Islet precursor cell (in vitro differentiated cells): ENCODE measurements at regions not wholly inside any gene's neighbourhood (a gene's known extent, or its start where the extent isn't known, plus 50 kb on each side); places are given as distances from the start of the nearest gene placed in this dataset.

Experiments
- DNase-seq: peaks from one replicate; pipeline ENCODE4 v3.0.0-alpha.2; 2018

DNA sequence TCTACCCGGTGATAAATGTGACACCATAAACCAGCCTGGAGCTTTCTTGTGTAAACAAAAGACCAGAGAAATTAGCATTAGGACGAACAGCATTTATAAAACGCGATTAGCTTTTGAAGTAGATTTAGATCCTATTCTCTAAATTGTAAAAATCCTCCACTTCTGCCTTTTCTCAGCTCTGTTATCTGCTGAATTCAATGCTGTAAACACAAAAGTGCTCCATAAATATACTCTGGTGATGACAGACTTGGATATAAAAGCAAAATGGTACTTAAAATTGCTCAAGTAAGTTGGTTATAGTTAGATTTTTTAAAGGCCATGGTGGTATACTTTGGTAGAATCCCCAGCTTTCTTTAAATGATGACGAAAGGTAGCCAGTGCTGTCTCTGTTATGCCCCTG is 114.6 kb upstream of the RMST start:
- DNase-seq = no peak

DNA sequence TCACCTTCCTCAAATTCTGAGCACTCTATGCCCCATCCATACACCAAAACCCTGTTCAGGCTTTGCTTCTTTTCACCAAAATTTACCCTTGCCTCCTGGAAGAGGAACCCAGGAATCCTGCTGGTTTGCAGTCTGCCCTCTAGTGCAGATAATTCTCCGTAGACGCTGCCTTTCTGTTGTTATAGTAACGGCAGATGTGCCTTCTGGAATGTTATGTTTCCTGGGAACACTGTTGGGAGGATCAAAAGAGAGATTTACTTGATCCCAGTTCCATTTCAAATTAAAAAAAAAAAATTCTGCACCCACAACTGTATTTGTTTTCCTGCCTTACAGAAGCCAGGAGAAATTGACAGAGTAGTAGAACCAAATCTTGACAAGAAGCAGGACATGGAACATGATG is 104.2 kb upstream of the RMST start:
- no peak for DNase-seq

DNA sequence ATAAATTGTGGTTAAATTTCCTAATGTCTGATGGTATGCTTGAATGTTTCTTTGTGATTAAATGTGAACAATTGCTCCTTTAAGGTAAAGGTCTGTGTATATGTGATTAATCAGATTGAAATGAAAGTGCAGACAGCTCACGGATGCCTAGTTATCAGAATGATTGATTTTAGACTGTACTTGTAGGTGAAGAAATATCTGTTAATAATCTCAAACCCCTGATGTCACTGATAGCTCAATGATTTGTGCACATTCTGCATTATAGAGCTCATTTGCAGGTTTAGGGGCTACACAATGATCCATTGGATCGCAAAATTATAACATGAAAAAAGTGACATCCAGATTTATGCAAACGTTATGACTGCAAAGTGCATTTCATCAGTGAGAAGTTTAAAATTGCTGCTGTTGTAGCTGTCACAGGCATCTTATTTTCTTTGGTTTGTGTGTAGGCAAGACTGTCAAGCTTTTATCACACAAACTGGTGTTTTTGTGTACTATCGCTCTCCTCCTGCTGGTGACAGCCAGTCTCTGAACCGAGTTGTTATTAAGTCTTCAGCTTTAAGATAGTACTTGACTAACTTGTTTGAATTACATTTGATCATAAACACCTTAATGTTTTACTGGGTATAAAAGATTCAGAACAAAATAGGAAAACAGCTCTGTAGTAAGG is 103.4 kb upstream of the RMST start:
- DNase-seq = no peak

DNA sequence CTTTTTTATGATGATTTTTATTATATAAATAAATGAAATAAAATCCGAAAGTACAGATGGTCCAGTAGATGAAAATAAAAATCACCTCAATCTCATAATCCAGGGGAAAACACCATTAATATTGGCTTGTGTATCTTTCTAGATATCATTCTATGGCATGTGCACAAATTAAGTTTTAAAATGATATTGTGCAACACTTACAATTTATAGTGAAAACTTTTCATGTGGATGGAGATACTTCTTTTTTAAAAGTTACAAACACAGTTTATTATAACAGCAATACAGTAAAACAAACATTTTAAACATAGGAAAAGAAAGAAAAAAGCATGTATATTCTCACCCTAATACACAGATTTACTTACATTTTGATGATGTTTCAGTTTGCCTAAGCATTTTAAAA is 98.9 kb upstream of the RMST start:
- no peak for DNase-seq

DNA sequence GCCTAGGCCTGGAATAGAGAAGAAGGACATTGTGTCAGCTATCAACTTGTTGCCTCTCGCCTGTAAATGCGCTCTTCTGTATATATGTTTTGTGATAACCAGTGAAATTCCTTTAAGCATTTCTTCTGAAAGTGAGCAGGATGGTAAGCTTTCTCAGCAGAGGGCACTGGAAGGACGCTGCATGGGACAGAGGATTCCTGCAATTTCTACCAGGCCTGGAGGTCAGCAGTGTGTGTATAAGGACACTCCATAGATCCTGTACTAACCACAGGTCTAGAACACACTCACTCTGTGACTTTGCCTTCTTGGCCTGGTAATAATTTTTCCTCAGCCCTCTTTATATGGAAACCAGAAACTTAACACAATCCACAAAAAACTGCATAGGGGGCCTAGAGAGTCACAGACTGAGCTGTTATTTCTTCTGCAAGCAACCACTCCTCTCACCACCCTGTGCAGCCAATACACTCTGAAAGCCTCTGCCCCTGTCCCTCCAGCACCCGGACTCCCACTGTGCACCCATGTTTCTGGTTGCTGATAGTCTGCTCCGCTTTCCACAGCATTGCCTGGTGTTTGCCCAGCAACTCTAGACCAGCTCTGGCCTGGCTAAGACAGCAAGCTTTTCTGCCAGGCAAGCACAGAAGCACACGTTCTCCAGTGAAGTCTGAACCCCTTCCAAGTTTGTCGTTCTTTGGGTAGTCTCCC is 94.0 kb upstream of the RMST start:
- no peak for DNase-seq

DNA sequence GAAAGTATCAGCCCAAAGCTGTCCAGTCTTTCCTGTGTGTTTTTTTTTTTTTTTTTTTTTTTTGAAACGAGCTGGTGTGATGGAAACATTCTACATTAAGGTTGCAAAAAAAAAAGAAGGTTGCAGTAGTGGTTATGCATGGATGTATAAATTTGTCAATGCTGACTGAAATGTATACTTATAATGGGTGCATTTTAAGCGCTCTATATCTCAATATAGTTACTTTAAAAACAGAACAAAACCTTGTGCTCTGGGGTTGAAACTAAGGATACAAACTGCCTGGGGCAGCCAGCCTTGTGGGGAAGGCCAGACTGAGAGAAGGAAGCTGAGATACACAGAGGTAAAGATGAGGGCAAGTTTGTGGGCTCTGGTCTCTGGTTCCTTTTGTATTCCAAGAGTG is 87.3 kb upstream of the RMST start:
- no peak for DNase-seq

DNA sequence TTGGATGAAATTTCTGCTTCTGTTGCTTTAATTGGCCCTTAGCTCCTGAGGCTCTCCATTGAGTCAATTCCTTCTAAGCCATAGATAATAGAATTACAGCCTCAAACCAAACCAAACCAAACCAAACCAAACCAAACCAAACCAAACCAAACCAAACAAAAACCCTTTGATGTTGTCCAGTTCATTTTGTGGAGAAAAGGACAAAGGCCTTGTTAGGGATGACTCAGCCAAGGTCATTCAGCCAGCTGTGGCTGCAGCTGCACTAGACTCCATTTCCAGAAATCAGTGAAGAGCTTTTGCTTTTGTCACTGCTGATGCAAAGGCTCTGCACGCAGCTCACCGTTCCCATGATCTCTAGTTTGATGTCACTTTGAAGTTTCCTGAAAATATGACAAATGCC is 82.2 kb upstream of the RMST start:
- DNase-seq = peak; percentile 61

DNA sequence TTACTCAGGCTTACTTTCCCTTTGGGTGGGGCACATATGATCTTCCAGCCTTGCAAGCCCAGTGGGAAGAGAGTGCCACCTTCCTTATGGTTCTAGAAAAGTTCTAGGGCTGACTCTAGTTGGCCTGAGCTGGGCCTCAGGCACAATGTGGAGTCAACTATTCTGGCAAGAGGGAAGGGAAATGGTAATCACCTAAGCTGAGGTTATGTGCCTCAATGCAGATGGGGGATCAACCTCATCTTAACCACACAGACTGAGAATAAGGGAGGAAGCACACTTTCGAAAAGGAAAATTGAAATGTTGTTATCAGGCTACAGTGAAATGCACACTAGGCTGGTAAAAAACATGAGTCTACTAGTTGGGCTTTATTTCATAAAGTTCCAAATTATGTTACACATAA is 77.5 kb upstream of the RMST start:
- DNase-seq = no peak

DNA sequence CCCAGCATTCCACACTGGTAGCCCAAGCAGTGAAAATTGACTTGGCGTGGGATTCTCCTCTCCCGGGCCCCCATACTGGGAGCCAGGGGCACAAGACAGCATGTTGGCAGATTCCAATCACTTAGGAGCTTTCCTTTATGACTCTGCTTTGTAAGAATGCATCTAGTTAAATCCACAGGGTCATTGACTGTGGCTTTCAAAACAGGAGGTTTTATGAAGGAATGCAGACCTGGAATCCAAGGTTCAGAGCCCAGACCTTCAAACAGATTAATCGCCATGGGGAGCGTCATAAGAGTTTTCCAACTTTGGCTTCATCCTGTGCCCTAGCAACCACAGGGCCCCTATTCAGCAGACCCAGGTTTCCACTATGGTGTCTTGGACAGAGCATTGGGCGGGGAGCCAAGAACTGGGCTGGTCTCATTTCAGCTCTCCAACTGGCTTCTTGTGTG is 76.4 kb upstream of the RMST start:
- peak; percentile 93 for DNase-seq

DNA sequence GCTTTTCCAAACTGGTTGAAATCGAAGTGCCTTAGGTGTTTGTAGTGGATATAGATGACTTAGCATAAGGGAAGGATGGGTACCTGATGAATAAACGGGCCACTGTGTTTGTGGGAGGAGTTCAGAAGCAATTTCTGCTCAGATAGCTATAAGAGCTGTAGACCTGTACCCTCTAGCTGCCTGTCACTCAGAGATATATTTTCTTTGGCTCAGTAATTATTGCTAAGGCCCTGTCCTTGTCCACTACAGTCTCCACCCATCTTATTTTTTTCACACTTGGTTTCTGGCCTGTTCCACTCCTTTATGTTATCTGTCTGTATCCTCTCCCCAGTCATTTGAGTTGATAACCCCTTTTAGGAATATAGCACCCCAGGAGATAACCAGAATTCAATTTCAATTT is 74.8 kb upstream of the RMST start:
- no peak for DNase-seq

DNA sequence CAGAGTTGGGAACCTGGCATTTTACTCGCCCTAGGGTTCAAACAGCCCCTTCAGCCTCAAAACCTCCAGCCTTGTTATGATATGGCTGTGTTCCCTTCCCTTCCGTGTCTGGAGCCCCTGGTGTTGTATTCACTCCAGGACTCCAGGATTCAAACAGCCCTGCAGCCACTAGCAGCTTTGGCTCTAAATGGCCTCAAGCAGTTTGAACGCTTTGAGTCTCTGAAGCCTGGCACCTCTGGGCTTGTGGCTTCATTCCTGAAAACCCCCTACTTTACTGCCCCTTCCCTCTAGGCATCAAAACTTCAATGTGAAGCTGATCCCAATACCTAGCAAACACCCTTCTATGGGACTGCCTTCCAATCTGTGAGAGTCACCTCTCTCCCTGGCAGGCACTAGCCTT is 67.9 kb upstream of the RMST start:
- DNase-seq = peak; percentile 60

DNA sequence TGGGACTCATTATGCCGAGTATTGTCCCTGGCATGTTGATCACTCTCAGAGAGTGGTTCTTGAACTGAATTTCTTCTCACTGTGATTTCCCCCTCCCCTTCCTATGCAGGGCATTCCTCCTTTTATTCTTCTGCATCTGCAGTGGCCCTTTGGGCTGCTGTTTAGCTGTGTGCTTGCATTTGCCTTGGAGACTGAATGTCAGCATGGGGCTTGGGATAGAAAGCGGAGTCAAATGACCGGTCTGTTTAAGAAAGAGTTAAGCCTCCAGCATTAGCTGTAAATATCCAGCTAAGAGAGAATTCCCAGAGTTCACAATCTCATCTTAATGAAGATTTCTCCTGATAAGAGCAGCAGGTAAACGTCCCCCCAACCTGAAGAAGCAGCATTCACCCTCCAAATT is 65.6 kb upstream of the RMST start:
- DNase-seq = peak; percentile 62

DNA sequence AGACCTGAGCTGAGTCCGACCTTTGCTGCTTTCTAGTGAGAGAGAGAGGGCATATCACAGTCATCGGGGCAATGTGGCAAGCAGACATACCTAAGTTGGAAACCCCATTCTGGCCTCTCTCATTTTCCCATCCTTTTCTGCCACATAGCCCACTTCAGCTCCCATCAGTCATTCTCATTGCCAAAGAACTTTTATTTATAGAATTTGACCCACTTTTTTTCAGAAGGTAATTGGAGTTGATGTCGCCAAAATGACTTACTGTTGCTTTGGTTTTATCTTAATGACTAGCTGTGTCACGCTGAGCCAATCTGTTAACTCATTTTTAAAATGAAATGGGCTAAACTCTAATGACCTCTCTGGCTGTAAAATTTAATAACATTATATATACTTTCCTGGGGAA is 63.9 kb upstream of the RMST start:
- DNase-seq = no peak

DNA sequence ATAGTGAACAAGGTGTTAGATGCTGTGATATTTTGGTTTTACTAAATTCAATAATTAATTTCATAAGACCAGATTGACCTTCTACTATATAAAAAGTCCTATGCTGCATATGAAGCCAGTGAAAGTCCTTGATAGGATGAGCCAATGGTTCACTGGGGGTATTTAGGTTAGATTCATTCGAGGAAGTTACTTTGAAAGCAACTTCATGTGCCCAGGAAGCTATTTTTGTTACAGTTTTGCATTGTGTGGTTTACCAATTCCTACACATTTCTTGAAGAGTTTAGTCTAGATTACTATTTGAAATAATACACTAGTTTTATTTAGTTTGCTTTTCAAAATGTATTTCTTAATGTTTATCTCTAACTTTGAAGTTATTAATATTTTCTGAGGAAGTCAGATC is 58.5 kb upstream of the RMST start:
- no peak for DNase-seq

DNA sequence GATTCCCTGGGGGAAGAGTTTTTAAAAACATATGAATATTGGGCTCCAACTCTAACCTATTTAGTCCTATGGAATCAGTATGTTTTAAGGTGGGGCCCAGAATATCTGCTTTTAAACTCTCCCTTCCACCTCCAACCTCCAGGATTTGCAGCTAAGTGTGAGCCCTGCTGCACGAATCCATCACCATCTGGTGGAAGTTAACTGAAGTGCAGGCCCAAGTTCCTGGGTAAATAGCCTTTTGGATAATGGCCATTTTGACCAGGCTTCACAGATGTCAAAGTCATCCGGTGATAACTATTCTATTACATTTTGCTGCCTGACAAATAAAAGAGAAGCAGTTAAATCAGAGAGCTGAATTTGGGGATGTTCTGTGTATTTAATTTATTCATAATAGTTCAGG is 58.1 kb upstream of the RMST start:
- peak; percentile 80 for DNase-seq

DNA sequence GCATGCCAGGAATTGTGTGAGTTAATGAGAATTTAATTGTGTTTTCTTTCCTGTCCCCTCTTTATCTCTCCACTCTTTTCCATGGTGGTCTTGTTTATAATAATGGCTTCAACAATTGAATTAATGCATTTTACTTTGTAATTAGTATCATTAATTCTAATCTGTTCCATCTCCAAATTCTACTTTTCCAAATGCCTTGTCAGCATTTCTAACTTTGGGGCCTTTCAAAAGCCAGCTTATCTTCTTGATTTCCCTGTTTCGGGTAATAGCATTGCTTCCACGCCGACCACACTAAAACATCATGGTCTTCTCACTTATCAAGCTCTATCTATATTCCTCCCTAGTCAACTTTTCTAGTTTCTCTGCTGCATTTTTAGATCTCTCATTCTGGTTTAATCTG is 54.2 kb upstream of the RMST start:
- no peak for DNase-seq

DNA sequence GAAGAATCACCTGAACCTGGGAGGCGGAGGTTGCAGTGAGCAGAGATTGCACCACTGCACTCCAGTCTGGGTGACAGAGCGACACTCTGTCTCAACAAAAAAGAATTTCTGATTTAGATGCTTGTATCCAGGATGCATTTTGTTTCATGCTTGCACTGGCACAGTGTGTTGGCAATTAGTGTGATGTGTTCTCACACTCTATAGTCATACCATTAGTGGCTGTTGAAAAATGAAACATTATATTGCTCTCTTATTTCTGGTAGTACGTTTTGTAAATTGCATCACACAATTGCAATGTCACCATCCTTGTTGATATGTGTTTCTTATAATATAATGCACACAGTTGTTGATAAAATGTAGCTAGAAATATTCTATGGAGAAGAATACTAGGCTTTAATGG is 51.3 kb upstream of the RMST start:
- DNase-seq = no peak
